ENCODE measurements at regions not wholly inside any gene's neighbourhood (a gene's known extent, or its start where the extent isn't known, plus 50 kb on each side); places are given as distances from the start of the nearest gene placed in this dataset.

GRCh38 chr2:186195696-186196095 is 290.4 kb upstream of the ZC3H15 start:
- H3K4me3 ChIP-seq (ENCODE audit: low read depth, low read length) = no peak overlapping the region
- no peaks in the 10 kb centered on the region for H3K36me3 ChIP-seq
- no peaks in the 10 kb centered on the region for H3K27me3 ChIP-seq (ENCODE audit: insufficient read depth, low read depth, severe bottlenecking)
- H3K9me3 ChIP-seq (ENCODE audit: severe bottlenecking) = no peaks in the 10 kb centered on the region
- DNase-seq = no peak
- TF ChIP-seq CTCF (IDR thresholded peaks at IDR 0.05; ENCODE audit: low read depth, low read length) = no peak
- H3K27ac ChIP-seq = no peak overlapping the region

DNA sequence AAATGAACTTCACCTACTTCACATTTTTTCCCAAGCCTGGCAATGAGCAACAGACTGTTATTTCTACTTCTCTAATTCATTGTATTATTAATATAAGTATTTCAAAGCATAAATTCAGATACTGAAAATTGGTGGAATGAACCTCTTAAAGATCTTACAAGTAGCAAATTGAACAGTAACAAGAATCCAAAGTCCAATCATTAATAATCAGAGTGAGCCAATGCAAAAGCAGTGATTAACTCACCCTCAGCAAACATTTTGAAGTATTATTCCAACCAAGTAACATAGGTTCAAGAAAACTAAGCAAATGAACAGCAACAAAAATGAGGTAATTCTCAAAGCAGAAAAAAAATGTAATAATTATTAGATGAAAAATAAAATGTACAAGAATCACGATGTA is 288.1 kb upstream of the ZC3H15 start:
- no peak overlapping the region for H3K4me3 ChIP-seq (ENCODE audit: low read depth, low read length)
- H3K36me3 ChIP-seq = no peaks in the 10 kb centered on the region
- no peaks in the 10 kb centered on the region for H3K27me3 ChIP-seq (ENCODE audit: insufficient read depth, low read depth, severe bottlenecking)
- TF ChIP-seq CTCF (IDR thresholded peaks at IDR 0.05; ENCODE audit: low read depth, low read length) = no peak
- DNase-seq = no peak
- no peak overlapping the region for H3K27ac ChIP-seq
- no peaks in the 10 kb centered on the region for H3K9me3 ChIP-seq (ENCODE audit: severe bottlenecking)

DNA sequence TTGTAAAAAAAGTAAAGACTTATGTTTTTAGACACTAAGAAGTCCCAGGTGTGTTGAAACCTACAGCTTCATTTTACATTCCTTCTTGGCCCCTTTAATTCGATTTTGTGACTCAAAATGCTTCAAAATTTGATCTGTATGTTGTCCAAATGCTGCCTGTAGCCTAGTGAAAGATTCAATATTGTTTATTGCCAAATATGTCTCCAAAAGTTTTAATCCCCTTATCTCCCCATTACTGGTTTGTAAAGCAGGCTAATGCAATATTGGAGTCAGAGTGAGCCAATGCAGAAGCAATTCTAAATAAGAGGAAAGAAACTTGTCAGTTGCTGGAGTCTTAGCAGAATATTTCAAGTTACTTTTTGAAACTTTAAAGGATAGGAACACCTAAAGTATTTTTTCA is 287.0 kb upstream of the ZC3H15 start:
- TF ChIP-seq CTCF (IDR thresholded peaks at IDR 0.05; ENCODE audit: low read depth, low read length) = no peak
- no peaks in the 10 kb centered on the region for H3K27me3 ChIP-seq (ENCODE audit: insufficient read depth, low read depth, severe bottlenecking)
- DNase-seq = no peak
- no peaks in the 10 kb centered on the region for H3K9me3 ChIP-seq (ENCODE audit: severe bottlenecking)
- H3K4me3 ChIP-seq (ENCODE audit: low read depth, low read length) = no peak overlapping the region
- H3K36me3 ChIP-seq = no peaks in the 10 kb centered on the region
- H3K27ac ChIP-seq = no peak overlapping the region

GRCh38 chr2:186201371-186201770 is 284.7 kb upstream of the ZC3H15 start:
- DNase-seq = no peak
- no peak for TF ChIP-seq CTCF (IDR thresholded peaks at IDR 0.05; ENCODE audit: low read depth, low read length)
- Histone ChIP-seq H3K9me3 (ENCODE audit: severe bottlenecking) (no peaks in the 10 kb centered on the region), H3K4me3 (ENCODE audit: low read depth, low read length) (no peak overlapping the region), H3K27me3 (ENCODE audit: insufficient read depth, low read depth, severe bottlenecking) (no peaks in the 10 kb centered on the region), H3K27ac (no peak overlapping the region), H3K36me3 (no peaks in the 10 kb centered on the region)

- no peak overlapping the region for H3K27ac ChIP-seq
- no peak for DNase-seq
These were observed 280.7 kb upstream of the ZC3H15 start for GRCh38 chr2:186205254-186205911.

More at GRCh38 chr2:186205254-186205911, 280.7 kb upstream of the ZC3H15 start:
- H3K9me3 ChIP-seq (ENCODE audit: severe bottlenecking) = no peaks in the 10 kb centered on the region
- H3K4me3 ChIP-seq (ENCODE audit: low read depth, low read length) = no peak overlapping the region
- no peak for TF ChIP-seq CTCF (IDR thresholded peaks at IDR 0.05; ENCODE audit: low read depth, low read length)
- no peaks in the 10 kb centered on the region for H3K27me3 ChIP-seq (ENCODE audit: insufficient read depth, low read depth, severe bottlenecking)
- H3K36me3 ChIP-seq = no peaks in the 10 kb centered on the region
